Kidney capillary endothelial cell (primary cell): ENCODE measurements at regions not wholly inside any gene's neighbourhood (a gene's known extent, or its start where the extent isn't known, plus 50 kb on each side); places are given as distances from the start of the nearest gene placed in this dataset.
"Not testable (repeated sequence)": the region's sequence is repeated elsewhere in the genome, so short reads cannot be mapped to it uniquely, and the experiment has no call there.

Source experiments
- DNase-seq: peaks from one replicate; pipeline ENCODE4 v3.0.0-alpha.2; 2018; ENCODE audit warnings: low spot score

DNA sequence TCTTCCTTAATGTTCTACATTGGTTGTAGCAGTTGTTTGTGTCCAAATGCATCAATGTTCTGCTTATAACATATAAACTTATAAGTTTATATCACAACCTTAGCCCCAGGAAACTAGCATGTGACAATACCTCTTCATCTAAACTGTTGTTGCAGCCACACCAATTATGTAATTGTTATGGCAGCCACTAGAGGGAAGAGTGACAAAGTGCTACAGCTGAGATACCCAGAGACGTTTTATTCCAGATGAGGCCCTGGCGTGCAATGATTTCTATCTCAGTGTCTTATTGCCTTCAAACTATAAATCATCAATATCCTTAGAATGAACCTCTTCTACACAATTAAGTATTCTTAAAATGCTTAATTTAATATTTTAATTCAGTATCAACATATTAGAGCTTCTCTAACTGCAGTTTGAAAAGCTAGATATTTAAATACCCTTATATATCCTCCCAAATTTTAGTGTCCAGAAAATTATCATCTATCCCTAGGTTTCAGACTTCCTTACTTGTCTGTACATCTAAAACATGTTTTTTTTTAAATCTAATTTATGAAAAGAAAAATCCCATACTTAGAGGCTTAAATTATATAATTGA, 171.6 kb downstream of the PCDH10 start:
- DNase-seq, result peak; percentile 35

DNA sequence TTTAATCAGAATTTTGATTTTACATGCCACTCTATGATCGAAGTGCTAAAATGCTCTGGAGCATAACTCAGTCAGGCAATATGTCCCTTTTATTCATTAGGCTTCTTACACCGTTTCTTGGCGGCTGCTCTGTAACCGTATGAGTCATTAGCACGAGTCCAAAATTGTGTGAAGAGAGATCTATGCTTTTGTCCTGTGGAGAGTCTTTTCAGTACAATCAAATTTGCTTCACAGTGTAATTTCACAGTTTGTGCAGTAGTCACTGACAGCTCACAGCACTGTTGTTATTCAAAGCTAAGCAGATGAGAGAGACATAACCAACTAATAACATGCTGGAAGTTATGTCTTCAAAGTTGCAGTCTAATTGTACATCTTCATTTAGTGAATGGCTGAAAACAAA, 167.8 kb downstream of the PCDH10 start:
- DNase-seq, result no peak

DNA sequence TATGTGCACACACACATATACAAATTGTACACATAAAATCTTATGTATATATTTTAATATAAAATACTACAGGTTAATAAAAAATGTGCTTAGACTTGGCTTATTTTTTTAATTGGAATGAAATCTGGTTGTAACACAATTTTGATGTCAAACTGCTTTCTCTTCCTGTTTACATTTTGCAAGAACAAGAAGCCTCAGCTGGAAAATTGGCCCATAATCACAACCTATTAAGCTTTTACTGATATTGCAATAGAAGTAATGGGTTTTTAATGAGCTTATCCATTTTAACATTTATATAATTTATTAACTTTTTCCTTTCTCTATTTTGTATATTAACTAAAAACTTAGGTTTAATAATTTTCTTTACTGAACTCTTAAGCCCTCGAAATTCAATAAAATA, 165.9 kb downstream of the PCDH10 start:
- no peak for DNase-seq

DNA sequence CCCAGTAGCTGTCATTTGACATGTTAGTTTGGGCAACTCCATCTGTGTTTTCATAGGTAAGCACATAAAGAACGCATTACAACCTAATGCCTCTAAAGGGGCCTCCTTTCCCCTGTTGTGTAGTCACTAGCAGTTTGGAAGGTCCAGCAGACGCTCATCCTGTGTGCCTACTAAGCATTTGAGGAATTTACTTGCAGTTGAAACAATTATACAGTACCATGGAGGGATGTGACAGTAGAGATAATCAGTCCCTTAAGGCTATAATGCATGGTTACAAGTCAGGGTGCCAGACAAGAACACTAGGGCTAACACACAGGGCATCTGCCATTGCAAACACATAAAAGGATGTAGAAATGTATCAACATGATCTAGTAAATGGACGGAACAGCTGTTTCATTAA, 138.3 kb downstream of the PCDH10 start:
- DNase-seq, result no peak

DNA sequence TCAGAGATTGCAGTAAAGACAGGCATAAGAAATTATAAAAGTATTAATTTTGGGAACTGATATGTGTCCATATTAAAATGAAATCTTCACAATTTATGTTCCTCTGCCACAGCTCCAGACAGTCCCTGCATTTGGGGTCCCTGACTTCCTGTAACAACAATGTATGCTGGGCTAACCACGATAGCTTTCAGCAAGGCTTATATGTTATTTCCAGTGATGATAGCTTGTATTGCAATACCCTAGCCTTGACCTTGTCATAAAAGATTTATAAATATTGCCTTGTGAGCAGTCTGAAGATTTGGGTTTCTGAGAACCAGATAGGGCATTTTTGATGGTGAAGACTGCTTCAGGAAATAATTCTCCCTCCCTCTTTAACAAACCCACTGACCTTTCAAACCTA, 129.5 kb downstream of the PCDH10 start:
- no peak for DNase-seq

DNA sequence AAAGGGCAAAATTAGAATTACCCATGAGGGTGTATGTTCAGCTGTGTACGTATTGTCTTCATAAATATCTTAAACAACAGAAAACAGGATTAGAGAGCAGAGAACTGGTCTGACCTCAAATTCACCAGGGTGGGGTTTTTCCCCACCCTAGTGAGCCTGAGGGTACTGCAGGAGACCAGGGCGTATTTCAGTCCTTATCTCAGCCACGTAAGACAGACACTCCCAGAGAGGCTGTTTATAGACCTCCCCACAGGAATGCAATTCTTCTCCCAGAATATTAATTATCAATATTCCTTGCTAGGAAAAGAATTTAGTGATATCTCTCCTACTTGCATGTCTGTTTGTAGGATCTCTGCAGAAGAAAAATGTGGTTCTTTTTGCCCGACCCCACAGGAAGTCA, 128.8 kb downstream of the PCDH10 start:
- not testable (repeated sequence) for DNase-seq

DNA sequence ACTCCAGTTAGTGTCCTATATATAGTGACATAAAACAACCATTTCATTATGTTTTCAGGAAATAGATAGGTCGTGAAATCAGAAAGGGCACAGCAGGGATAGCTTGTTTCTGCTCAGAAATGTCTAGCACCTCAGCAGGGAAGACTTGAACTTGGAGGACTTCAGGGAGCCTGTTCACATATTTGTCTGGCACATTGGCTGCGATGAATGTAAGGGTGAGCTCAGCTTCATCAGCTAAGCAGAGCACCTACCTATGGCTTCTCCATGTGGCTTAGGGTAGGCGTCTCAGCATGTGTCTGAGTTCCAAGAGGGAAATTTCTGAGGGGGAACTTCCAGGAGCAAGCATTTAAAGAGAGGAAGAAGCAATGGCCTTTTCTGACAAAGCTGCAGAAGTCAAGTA, 126.2 kb downstream of the PCDH10 start:
- DNase-seq, result no peak

DNA sequence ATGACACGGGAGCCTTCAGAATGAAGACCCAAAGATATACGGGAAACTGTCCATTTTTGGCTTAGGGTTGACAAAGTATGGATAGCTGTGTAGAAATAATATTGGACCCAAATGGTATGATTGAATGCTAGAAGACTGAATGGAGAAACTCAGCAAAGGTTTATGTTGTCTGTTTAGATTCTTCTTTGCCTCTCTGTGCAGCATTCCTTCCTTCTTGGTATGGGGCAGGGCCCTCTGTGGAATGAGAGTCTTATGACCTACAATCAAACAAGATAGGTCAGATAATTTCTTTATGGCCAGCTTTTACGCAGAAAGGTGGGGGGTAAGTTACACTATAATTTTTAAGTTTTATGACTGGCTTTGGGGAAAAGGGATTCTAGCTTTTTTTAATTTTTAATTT, 124.3 kb downstream of the PCDH10 start:
- no peak for DNase-seq

DNA sequence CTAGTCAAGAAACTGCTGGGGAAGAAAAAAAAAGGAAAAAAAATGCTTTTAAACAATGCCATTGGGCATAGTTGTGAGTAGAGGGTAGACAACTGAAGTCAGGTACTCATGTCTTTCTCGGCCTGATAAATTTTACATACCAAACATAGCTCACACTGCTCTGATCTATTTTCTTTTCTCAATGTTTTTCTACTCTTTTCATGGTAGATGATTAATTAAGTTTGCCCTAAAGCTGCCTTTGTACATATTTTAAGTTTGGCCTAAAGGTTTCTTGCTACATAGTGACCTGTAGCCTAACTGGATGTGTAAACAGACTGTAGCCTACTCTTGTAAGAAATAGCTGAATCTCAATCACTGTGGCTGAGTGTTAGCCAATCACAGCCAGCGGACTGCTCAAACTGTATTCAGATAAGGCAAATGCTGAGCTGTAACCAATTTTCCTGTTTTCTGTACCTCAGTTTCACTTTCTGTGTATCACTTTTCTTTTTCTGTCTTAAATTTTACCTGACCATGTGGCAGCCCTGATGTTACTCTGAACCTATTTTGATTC, 121.0 kb downstream of the PCDH10 start:
- DNase-seq, result no peak

DNA sequence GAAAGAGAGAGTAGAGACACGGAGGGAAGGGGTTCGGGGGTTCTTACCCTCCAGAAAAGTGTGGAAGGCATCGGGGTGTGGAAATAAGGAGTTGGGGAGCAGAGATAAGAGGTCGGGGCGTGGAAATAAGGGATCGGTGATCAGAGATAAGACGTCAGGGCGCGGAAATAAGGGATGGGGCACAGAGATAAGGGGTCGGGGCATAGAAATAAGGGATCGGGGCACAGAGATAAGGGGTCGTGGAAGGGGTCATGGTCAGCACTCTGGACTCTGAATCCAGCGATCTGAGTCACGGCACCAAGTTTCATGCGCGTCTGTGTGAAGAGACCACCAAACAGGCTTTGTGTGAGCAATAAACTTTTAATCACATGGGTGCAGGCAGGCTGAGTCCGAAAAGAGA, 119.1 kb downstream of the PCDH10 start:
- no peak for DNase-seq

DNA sequence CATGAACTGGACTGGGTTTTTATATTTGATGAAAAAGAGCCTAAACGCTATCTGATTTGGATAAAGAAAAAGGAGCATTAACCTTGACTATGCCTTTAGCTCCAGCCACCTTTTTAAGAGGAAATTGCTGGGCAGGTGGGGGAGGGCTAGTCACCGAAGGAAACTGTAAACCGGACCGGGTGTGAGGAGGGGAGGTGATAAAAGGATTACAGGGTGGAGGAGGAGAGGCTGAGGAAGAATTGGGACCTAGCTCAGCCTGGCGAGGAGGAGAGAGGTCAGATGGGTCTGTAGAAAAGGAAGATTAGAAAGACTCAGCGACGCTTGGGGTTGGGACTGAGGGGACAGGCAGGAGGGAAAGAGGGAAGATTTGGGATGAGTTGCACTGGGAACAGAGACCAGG, 118.4 kb downstream of the PCDH10 start:
- DNase-seq, result not testable (repeated sequence)

DNA sequence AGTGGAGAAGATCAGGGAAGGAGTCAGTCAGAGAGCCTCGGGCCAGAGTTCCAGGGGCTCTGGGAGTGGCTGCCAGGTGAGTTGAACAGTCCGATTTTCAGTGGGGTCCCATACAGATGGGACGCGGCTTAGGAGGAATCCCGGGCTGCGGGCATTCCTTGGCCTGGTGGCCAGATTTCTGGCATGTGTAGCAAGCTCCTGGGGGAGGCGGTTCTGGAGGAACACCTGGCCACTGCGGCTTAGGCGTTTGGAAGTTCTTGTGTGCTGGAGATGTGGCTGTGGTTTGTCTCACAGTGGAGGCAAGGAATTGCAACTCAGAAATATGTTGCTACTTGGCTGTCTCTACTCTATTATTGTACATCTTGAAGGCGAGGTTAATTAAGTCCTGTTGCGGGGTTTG, 117.9 kb downstream of the PCDH10 start:
- not testable (repeated sequence) for DNase-seq

DNA sequence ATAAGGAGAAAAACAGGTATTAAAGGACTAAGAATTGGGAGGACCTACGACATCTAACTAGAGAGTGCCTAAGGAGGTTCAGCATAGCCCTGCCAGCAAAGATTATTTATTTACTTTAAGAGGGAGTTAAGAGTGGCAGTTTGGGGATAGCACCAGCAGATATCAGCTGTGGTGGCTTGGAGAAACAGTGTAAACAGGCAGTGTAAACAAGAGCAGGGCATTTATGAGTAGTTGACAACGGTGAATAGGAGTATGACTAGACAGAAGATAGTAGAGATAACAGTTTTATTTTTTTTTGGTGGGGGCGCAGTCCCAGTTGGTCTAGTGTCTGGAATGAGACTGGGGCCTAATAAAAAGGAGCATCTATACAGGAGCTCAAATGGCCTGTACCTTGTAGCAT, 115.2 kb downstream of the PCDH10 start:
- not testable (repeated sequence) for DNase-seq

DNA sequence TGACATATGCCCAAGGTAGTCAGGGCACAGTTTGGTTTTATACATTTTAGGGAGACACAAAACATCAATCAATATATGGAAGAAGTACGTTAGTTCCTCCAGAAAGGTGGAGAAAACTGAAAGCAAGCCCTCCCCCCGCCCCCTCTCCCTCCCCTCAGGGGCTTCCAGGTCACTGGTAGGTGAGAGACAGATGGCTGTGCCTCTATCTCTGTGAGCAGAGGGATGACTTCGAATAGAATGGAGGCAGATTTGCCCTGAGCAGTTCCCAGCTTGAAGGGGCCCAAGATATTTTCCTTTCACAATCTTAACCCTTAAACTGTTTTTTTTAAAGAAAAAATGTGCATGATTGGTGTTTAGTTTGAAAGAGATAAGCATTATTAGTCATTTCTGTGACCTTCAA, 114.0 kb downstream of the PCDH10 start:
- no peak for DNase-seq

DNA sequence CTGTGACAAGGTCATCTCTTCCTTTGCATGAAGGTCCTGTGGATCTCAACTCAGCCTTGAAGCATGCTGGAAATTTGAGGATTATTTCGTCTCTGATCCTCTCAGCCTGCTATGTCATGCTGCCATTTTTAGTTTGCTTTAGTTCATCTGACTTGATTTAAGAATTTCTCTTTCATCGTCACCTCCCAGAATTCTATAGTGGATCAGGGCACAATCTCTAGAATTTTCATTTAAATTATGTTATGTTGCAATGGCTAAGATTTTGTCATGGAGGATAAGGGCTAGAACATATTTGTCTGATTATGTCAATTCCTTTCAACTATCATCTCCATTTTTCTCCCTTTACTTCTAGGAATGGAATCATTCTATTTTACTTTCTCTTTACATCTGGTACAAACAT, 98.8 kb downstream of the PCDH10 start:
- no peak for DNase-seq

DNA sequence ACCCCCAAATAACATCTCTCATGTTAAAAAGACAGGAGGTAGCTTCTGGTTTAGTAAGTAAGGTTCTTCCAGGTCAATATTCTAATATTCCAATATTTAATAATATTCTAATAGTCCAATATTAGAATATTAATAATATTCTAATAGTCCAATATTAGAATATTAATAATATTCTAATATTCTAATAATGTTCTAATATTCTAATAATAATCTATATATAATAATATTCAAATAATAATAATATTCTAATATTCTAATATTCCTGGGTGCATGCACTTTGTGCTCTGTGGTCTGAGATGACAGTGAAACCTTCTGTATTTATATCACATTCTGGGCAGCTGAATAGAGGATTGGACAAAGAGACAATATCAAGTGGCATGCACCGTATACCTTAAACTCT, 96.1 kb downstream of the PCDH10 start:
- DNase-seq, result no peak
